Mesendoderm (in vitro differentiated cells): ENCODE measurements at regions not wholly inside any gene's neighbourhood (a gene's known extent, or its start where the extent isn't known, plus 50 kb on each side); places are given as distances from the start of the nearest gene placed in this dataset.

Source experiments
- DNase-seq: peaks from one replicate; pipeline ENCODE4 v3.0.0; 2013
- H2AK5ac ChIP-seq: 2 replicates; pipeline ENCODE4 v1.6.1; 2013; ENCODE audit warnings: low read length, inconsistent platforms
- H2BK120ac ChIP-seq: 2 replicates; pipeline ENCODE4 v1.6.1; 2013; ENCODE audit warnings: low read depth, mild to moderate bottlenecking, low read length, moderate library complexity, mixed read lengths
- H2BK15ac ChIP-seq: replicated peaks from 2 replicates; pipeline ENCODE4 v1.6.1; 2013; ENCODE audit warnings: low read depth, mild to moderate bottlenecking, moderate library complexity
- H2BK5ac ChIP-seq: 2 replicates; pipeline ENCODE4 v1.6.1; 2013; ENCODE audit warnings: low read length, inconsistent platforms
- H3K18ac ChIP-seq: 2 replicates; pipeline ENCODE4 v1.6.1; 2013; ENCODE audit warnings: mild to moderate bottlenecking, low read length, mixed read lengths
- H3K23ac ChIP-seq: one replicate; pipeline ENCODE4 v1.6.1; 2013; ENCODE audit warnings: low read length
- H3K27ac ChIP-seq: 2 replicates; pipeline ENCODE4 v1.5.1; 2013; ENCODE audit warnings: low read depth, mild to moderate bottlenecking, inconsistent platforms, low read length, moderate library complexity
- H3K27me3 ChIP-seq: 2 replicates; pipeline ENCODE4 v1.6.1; 2013; ENCODE audit warnings: low read length, control low read depth, mild to moderate bottlenecking, inconsistent platforms; ENCODE audit not compliant: insufficient read depth, poor library complexity
- H3K36me3 ChIP-seq: 2 replicates; pipeline ENCODE4 v1.6.1; 2013; ENCODE audit warnings: low read length, inconsistent platforms; ENCODE audit not compliant: control insufficient read depth, insufficient read depth
- H3K4ac ChIP-seq: one replicate; pipeline ENCODE4 v1.6.1; 2013; ENCODE audit warnings: low read depth, mild to moderate bottlenecking, low read length, moderate library complexity
- H3K4me1 ChIP-seq: 2 replicates; pipeline ENCODE4 v1.6.1; 2013; ENCODE audit warnings: low read depth, low read length, inconsistent platforms; ENCODE audit not compliant: control insufficient read depth
- H3K4me2 ChIP-seq: 2 replicates; pipeline ENCODE4 v1.6.1; 2013; ENCODE audit warnings: low read length
- H3K4me3 ChIP-seq: 2 replicates; pipeline ENCODE4 v1.5.1; 2013; ENCODE audit warnings: mild to moderate bottlenecking, low read length
- H3K56ac ChIP-seq: one replicate; pipeline ENCODE4 v1.6.1; 2013; ENCODE audit warnings: low read length
- H3K79me1 ChIP-seq: 2 replicates; pipeline ENCODE4 v1.6.1; 2013; ENCODE audit warnings: low read length, inconsistent platforms
- H3K79me2 ChIP-seq: 2 replicates; pipeline ENCODE4 v1.6.1; 2013; ENCODE audit warnings: mild to moderate bottlenecking, low read length; ENCODE audit not compliant: control insufficient read depth, insufficient read depth
- H3K9ac ChIP-seq: 2 replicates; pipeline ENCODE4 v1.6.1; 2013; ENCODE audit warnings: low read length, inconsistent platforms
- H4K5ac ChIP-seq: one replicate; pipeline ENCODE4 v1.6.1; 2013; ENCODE audit warnings: low read length
- H4K8ac ChIP-seq: one replicate; pipeline ENCODE4 v1.6.1; 2013; ENCODE audit warnings: low read depth, mild to moderate bottlenecking, control low read depth, low read length, moderate library complexity
- WGBS: extraction: QIAGEN DNeasy Blood & Tissue Kit; methylation state at CpG from one replicate; pipeline ENCODE4 v1.1.7; 2013; ENCODE audit warnings: low lambda C conversion rate, missing lambda C conversion rate; ENCODE audit not compliant: insufficient coverage; ENCODE audit errors: extremely low coverage; 5-methylcytosine and 5-hydroxymethylcytosine counted together

GRCh38 chr3:81303321-81303720 is 458.1 kb downstream of the GBE1 start:
- Histone ChIP-seq H4K5ac (no peak overlapping the region), H3K23ac (no peak overlapping the region), H3K79me1 (no peaks in the 10 kb centered on the region), H2BK120ac (no peak overlapping the region), H3K79me2 (no peaks in the 10 kb centered on the region), H3K36me3 (no peaks in the 10 kb centered on the region), H3K4me2 (no peak overlapping the region), H3K27ac (no peak overlapping the region), H2AK5ac (no peak overlapping the region), H2BK5ac (no peak overlapping the region), H3K4me1 (no peaks in the 10 kb centered on the region), H3K18ac (no peak overlapping the region), H3K4ac (no peak overlapping the region), H3K4me3 (no peak overlapping the region), H4K8ac (no peak overlapping the region), H3K27me3 (no peaks in the 10 kb centered on the region), H3K56ac (no peak overlapping the region), H2BK15ac (no peak overlapping the region), H3K9ac (no peak overlapping the region)
- no CpG with 5 or more reads among the region's 2 CpGs for WGBS
- no peak for DNase-seq

GRCh38 chr3:81302045-81302444 is 459.4 kb downstream of the GBE1 start:
- no peak overlapping the region for H3K9ac ChIP-seq
- no peaks in the 10 kb centered on the region for H3K4me1 ChIP-seq
- no peak overlapping the region for H2AK5ac ChIP-seq
- no peak overlapping the region for H3K23ac ChIP-seq
- H3K79me1 ChIP-seq, result no peaks in the 10 kb centered on the region
- no peaks in the 10 kb centered on the region for H3K79me2 ChIP-seq
- peak; percentile 42 for DNase-seq
- H3K4ac ChIP-seq, result no peak overlapping the region
- no peak overlapping the region for H3K4me2 ChIP-seq
- H3K56ac ChIP-seq, result no peak overlapping the region
- H3K4me3 ChIP-seq, result no peak overlapping the region
- no peaks in the 10 kb centered on the region for H3K27me3 ChIP-seq
- H4K5ac ChIP-seq, result no peak overlapping the region
- WGBS, result no CpG with 5 or more reads among the region's 1 CpG
- no peak overlapping the region for H4K8ac ChIP-seq
- no peak overlapping the region for H2BK120ac ChIP-seq
- no peak overlapping the region for H2BK15ac ChIP-seq
- no peak overlapping the region for H2BK5ac ChIP-seq
- H3K27ac ChIP-seq, result no peak overlapping the region
- no peak overlapping the region for H3K18ac ChIP-seq
- no peaks in the 10 kb centered on the region for H3K36me3 ChIP-seq

GRCh38 chr3:81301230-81301629 is 460.2 kb downstream of the GBE1 start:
- Histone ChIP-seq H3K9ac (no peak overlapping the region), H3K27ac (no peak overlapping the region), H3K4ac (no peak overlapping the region), H3K4me3 (no peak overlapping the region), H3K27me3 (no peaks in the 10 kb centered on the region), H3K18ac (no peak overlapping the region), H2BK5ac (no peak overlapping the region), H4K8ac (no peak overlapping the region), H2BK120ac (no peak overlapping the region), H3K79me2 (no peaks in the 10 kb centered on the region), H4K5ac (no peak overlapping the region), H3K23ac (no peak overlapping the region), H3K36me3 (no peaks in the 10 kb centered on the region), H3K56ac (no peak overlapping the region), H3K79me1 (no peaks in the 10 kb centered on the region), H3K4me1 (no peaks in the 10 kb centered on the region), H2BK15ac (no peak overlapping the region), H3K4me2 (no peak overlapping the region), H2AK5ac (no peak overlapping the region)
- DNase-seq, result no peak
- WGBS, result no CpG with 5 or more reads among the region's 1 CpG

- H2BK5ac ChIP-seq, result no peak overlapping the region
- H2AK5ac ChIP-seq, result no peak overlapping the region
- no peaks in the 10 kb centered on the region for H3K4me1 ChIP-seq
- H3K79me1 ChIP-seq, result no peaks in the 10 kb centered on the region
- H4K8ac ChIP-seq, result no peak overlapping the region
- no peak overlapping the region for H3K56ac ChIP-seq
- no peaks in the 10 kb centered on the region for H3K36me3 ChIP-seq
- H2BK120ac ChIP-seq, result no peak overlapping the region
- H4K5ac ChIP-seq, result no peak overlapping the region
- no peak overlapping the region for H3K18ac ChIP-seq
- WGBS, result no CpG with 5 or more reads among the region's 8 CpGs
- H3K27me3 ChIP-seq, result no peaks in the 10 kb centered on the region
- no peak overlapping the region for H3K4me2 ChIP-seq
- H3K4me3 ChIP-seq, result no peak overlapping the region
- no peaks in the 10 kb centered on the region for H3K79me2 ChIP-seq
- H3K23ac ChIP-seq, result no peak overlapping the region
- no peak overlapping the region for H2BK15ac ChIP-seq
- no peak overlapping the region for H3K4ac ChIP-seq
- no peak overlapping the region for H3K27ac ChIP-seq
- no peak for DNase-seq
- no peak overlapping the region for H3K9ac ChIP-seq
These were observed 461.0 kb downstream of the GBE1 start for GRCh38 chr3:81300324-81300927.

GRCh38 chr3:81299481-81299880 is 462.0 kb downstream of the GBE1 start:
- Histone ChIP-seq H3K4me1 (no peaks in the 10 kb centered on the region), H3K27me3 (no peaks in the 10 kb centered on the region), H3K79me1 (no peaks in the 10 kb centered on the region), H3K18ac (no peak overlapping the region), H3K27ac (no peak overlapping the region), H2BK120ac (no peak overlapping the region), H3K56ac (no peak overlapping the region), H3K4me2 (no peak overlapping the region), H2AK5ac (no peak overlapping the region), H4K8ac (no peak overlapping the region), H3K4me3 (no peak overlapping the region), H3K79me2 (no peaks in the 10 kb centered on the region), H2BK15ac (no peak overlapping the region), H3K4ac (no peak overlapping the region), H2BK5ac (no peak overlapping the region), H3K23ac (no peak overlapping the region), H3K9ac (no peak overlapping the region), H3K36me3 (no peaks in the 10 kb centered on the region), H4K5ac (no peak overlapping the region)
- no peak for DNase-seq
- no CpG with 5 or more reads among the region's 3 CpGs for whole genome bisulfite sequencing

GRCh38 chr3:81295906-81296577 is 465.4 kb downstream of the GBE1 start:
- H3K4me2 ChIP-seq, result no peak overlapping the region
- no peak overlapping the region for H3K23ac ChIP-seq
- no peak overlapping the region for H2BK15ac ChIP-seq
- H3K18ac ChIP-seq, result no peak overlapping the region
- H3K56ac ChIP-seq, result no peak overlapping the region
- no peak overlapping the region for H3K9ac ChIP-seq
- H3K4ac ChIP-seq, result no peak overlapping the region
- no peaks in the 10 kb centered on the region for H3K79me2 ChIP-seq
- no peak overlapping the region for H3K4me3 ChIP-seq
- H3K27me3 ChIP-seq, result no peaks in the 10 kb centered on the region
- no peak overlapping the region for H2BK5ac ChIP-seq
- no peaks in the 10 kb centered on the region for H3K4me1 ChIP-seq
- H3K36me3 ChIP-seq, result no peaks in the 10 kb centered on the region
- no peak overlapping the region for H3K27ac ChIP-seq
- no peak overlapping the region for H2BK120ac ChIP-seq
- H4K8ac ChIP-seq, result no peak overlapping the region
- DNase-seq, result no peak
- no CpG with 5 or more reads among the region's 1 CpG for WGBS
- no peaks in the 10 kb centered on the region for H3K79me1 ChIP-seq
- H2AK5ac ChIP-seq, result no peak overlapping the region
- no peak overlapping the region for H4K5ac ChIP-seq
